GM12878 (cell line): ENCODE measurements at regions not wholly inside any gene's neighbourhood (a gene's known extent, or its start where the extent isn't known, plus 50 kb on each side); places are given as distances from the start of the nearest gene placed in this dataset.

Source experiments
- ATAC-seq: fragments of 200-7000 bp; cut with Tn5 transposase; 3 replicates; pipeline ENCODE4 v1.9.1; 2020; ENCODE audit warnings: mild to moderate bottlenecking, moderate library complexity
- BruUV-seq: library from RNA; stranded (reverse); fragments of 400-500 nt; replicated peaks from 2 replicates; lab custom pipeline; 2021; lab: Mats Ljungman, UMichigan
- CTCF ChIA-PET: fragments of 300-600 bp; sonication (Branson Sonifier 250); formaldehyde crosslinking; extraction: SDS; loops from one replicate; lab custom pipeline; 2021; ENCODE audit warnings: inconsistent platforms; lab: Yijun Ruan, JAX
- POLR2A ChIA-PET: fragments of 350-600 bp; formaldehyde crosslinking; extraction: SDS; loops from one replicate; lab custom pipeline; 2021; ENCODE audit warnings: inconsistent platforms; lab: Charles Lee
- RAD21 ChIA-PET: fragments of 300-600 bp; sonication (Branson Sonifier 250); formaldehyde crosslinking; loops from one replicate; lab custom pipeline; 2023; ENCODE audit warnings: antibody characterized with exemption; ENCODE audit not compliant: unreplicated experiment; lab: Charles Lee
- SMC1A ChIA-PET: fragments of 300-600 bp; sonication (Branson Sonifier 250); formaldehyde crosslinking; loops from one replicate; lab custom pipeline; 2023; ENCODE audit not compliant: unreplicated experiment, uncharacterized antibody; lab: Charles Lee
- DNase-seq: peaks from one replicate; pipeline ENCODE4 v3.0.0-alpha.2; 2011; ENCODE audit warnings: low read depth, low spot score
- FAIRE-seq: peaks from 3 replicates; lab custom pipeline; 2011; peaks lifted over from hg19 to GRCh38; lab: Jason Lieb, UNC
- H2AFZ ChIP-seq: 2 replicates; pipeline ENCODE4 v1.6.0; 2011; ENCODE audit warnings: low read depth, low read length, control low read depth; ENCODE audit not compliant: control insufficient read depth
- H3K27ac ChIP-seq: 2 replicates; pipeline ENCODE4 v1.5.1; 2011; ENCODE audit warnings: control low read depth; ENCODE audit not compliant: control insufficient read depth, insufficient read depth
- H3K27me3 ChIP-seq, 2 experiments: replicated peaks in 1 of 2; 2 replicates each; pipeline versions ENCODE4 v1.6.0 to v1.6.1; 2011; ENCODE audit warnings: low read length in 1 of 2; ENCODE audit not compliant: control insufficient read depth in 2 of 2, insufficient read depth in 2 of 2
- H3K36me3 ChIP-seq, 2 experiments: 2 replicates each; pipeline ENCODE4 v1.5.1; 2011; ENCODE audit warnings: low read length in 1 of 2; ENCODE audit not compliant: control insufficient read depth in 2 of 2, insufficient read depth in 2 of 2
- H3K4me1 ChIP-seq: 2 replicates; pipeline ENCODE4 v1.6.1; 2011; ENCODE audit warnings: mild to moderate bottlenecking, low read length, moderate library complexity, mixed read lengths; ENCODE audit not compliant: control insufficient read depth, insufficient read depth
- H3K4me2 ChIP-seq: 2 replicates; pipeline ENCODE4 v1.6.0; 2011; ENCODE audit warnings: control low read depth; ENCODE audit not compliant: control insufficient read depth, insufficient read depth
- H3K4me3 ChIP-seq: fragments of 200-600 bp; sonication (generic); 2 replicates; pipeline ENCODE4 v1.5.1; 2016
- H3K79me2 ChIP-seq: 2 replicates; pipeline ENCODE4 v1.6.0; 2011; ENCODE audit warnings: low read length; ENCODE audit not compliant: control insufficient read depth, insufficient read depth
- H3K9ac ChIP-seq: 2 replicates; pipeline ENCODE4 v1.8.0; 2011; ENCODE audit warnings: low read length, control low read depth, mixed read lengths; ENCODE audit not compliant: control insufficient read depth, insufficient read depth
- H3K9me3 ChIP-seq: replicated peaks from 3 replicates; pipeline ENCODE4 v1.5.1; 2011; ENCODE audit warnings: mild to moderate bottlenecking, low read length; ENCODE audit not compliant: control insufficient read depth, insufficient read depth
- H4K20me1 ChIP-seq: 2 replicates; pipeline ENCODE4 v1.6.0; 2011; ENCODE audit not compliant: control insufficient read depth, insufficient read depth
- ATF2 ChIP-seq: IDR thresholded peaks from 2 replicates; pipeline ENCODE4 v1.6.1; 2012; ENCODE audit warnings: low read length, inconsistent platforms
- CBFB ChIP-seq: IDR thresholded peaks from 2 replicates; pipeline ENCODE4 v1.6.1; 2016; ENCODE audit warnings: antibody characterized with exemption, low read depth
- FOS ChIP-seq: IDR thresholded peaks from 3 replicates; pipeline ENCODE4 v1.6.1; 2011; ENCODE audit warnings: borderline replicate concordance; ENCODE audit not compliant: insufficient read length; ENCODE audit errors: extremely low read depth
- GATAD2B ChIP-seq: fragments of 450-650 bp; conservative IDR thresholded peaks from 2 replicates; pipeline ENCODE4 v1.6.1; 2017; ENCODE audit warnings: low read depth, mild to moderate bottlenecking, moderate library complexity
- HDAC2 ChIP-seq: fragments of 200-600 bp; sonication (generic); IDR thresholded peaks from 2 replicates; pipeline ENCODE4 v1.6.1; 2017
- HDAC6 ChIP-seq: fragments of 200-600 bp; sonication (generic); IDR thresholded peaks from one replicate; pipeline ENCODE4 v1.8.0; 2017; ENCODE audit warnings: antibody characterized with exemption; ENCODE audit not compliant: unreplicated experiment
- JUND ChIP-seq: IDR thresholded peaks from 2 replicates; pipeline ENCODE4 v1.6.1; 2012; ENCODE audit warnings: low read depth, mild to moderate bottlenecking, low read length, improper control_type of control experiment, moderate library complexity
- MYC ChIP-seq: IDR thresholded peaks from 2 replicates; pipeline ENCODE4 v1.6.1; 2011; ENCODE audit warnings: mild to moderate bottlenecking, low read length, moderate library complexity, inconsistent platforms; ENCODE audit not compliant: insufficient read depth, insufficient replicate concordance, insufficient read length, severe bottlenecking
- NR2C1 ChIP-seq: fragments of 450-650 bp; IDR thresholded peaks from 2 replicates; pipeline ENCODE4 v1.6.1; 2017; ENCODE audit warnings: antibody characterized with exemption, mild to moderate bottlenecking, moderate library complexity
- RAD21 ChIP-seq: IDR thresholded peaks from 2 replicates; pipeline ENCODE4 v1.6.1; 2011; ENCODE audit warnings: mild to moderate bottlenecking, low read depth, low read length, moderate library complexity; ENCODE audit not compliant: insufficient read depth
- RB1 ChIP-seq: fragments of 450-650 bp; formaldehyde crosslinking; IDR thresholded peaks from 2 replicates; pipeline ENCODE4 v1.6.1; 2017; ENCODE audit warnings: mild to moderate bottlenecking, borderline replicate concordance
- RELB ChIP-seq: fragments of 450-650 bp; IDR thresholded peaks from 2 replicates; pipeline ENCODE4 v1.6.1; 2017; ENCODE audit warnings: low read depth, mild to moderate bottlenecking, moderate library complexity
- SP1 ChIP-seq: IDR thresholded peaks from one replicate; pipeline ENCODE4 v1.6.1; 2011; ENCODE audit warnings: low read depth, low read length
- STAT3 ChIP-seq: IDR thresholded peaks from 2 replicates; pipeline ENCODE4 v1.6.1; 2011; ENCODE audit warnings: low read depth, low read length, improper control_type of control experiment
- USF1 ChIP-seq: IDR thresholded peaks from 2 replicates; pipeline ENCODE4 v1.6.1; 2011; ENCODE audit warnings: borderline replicate concordance, low read depth, mild to moderate bottlenecking, moderate library complexity, mixed read lengths, low read length; ENCODE audit not compliant: insufficient read depth; ENCODE audit errors: extremely low read length
- YY1 ChIP-seq: IDR thresholded peaks from 2 replicates; pipeline ENCODE4 v1.6.1; 2011; ENCODE audit warnings: low read depth, mild to moderate bottlenecking, low read length
- ZZZ3 ChIP-seq: IDR thresholded peaks from 2 replicates; pipeline ENCODE4 v1.6.1; 2011; ENCODE audit warnings: low read depth; ENCODE audit not compliant: control insufficient read depth, insufficient read length
- WGBS: methylation state at CpG from one replicate; pipeline ENCODE4 v1.1.6; 2016; ENCODE audit warnings: low lambda C conversion rate; ENCODE audit not compliant: insufficient replicate concordance, insufficient coverage; ENCODE audit errors: missing lambda C conversion rate; 5-methylcytosine and 5-hydroxymethylcytosine counted together
- in situ Hi-C: fragments of 300-500 bp; cut with MboI; formaldehyde crosslinking; loops from 9 replicates; pipeline ENCODE4 v1.14.3; 2018; ENCODE audit warnings: mixed read lengths
- intact Hi-C: fragments of 100-400 bp; cut with micrococcal nuclease; formaldehyde crosslinking; loops from one replicate; pipeline ENCODE4 v1.14.2; 2022; ENCODE audit not compliant: unreplicated experiment

- H3K9ac ChIP-seq, result no peak overlapping the region
- CTCF ChIA-PET, result no interaction called here
- H3K27me3 ChIP-seq, result no peaks in the 10 kb centered on the region
- H3K4me1 ChIP-seq, result no peaks in the 10 kb centered on the region
- in situ Hi-C loops (no loop called here), intact Hi-C loops (no loop called here)
- H2AFZ ChIP-seq, result no peak overlapping the region
- TF ChIP-seq HDAC6, result no peak
- TF ChIP-seq JUND, result no peak
- TF ChIP-seq RB1, result no peak
- no peak for TF ChIP-seq ZZZ3
- no peak for TF ChIP-seq RELB
- TF ChIP-seq RAD21, result no peak
- no peak for TF ChIP-seq FOS
- FAIRE-seq (no peak), ATAC-seq (no peak), DNase-seq (no peak)
- SMC1A ChIA-PET, result no interaction called here
- H3K79me2 ChIP-seq, result no peaks in the 10 kb centered on the region
- no peak overlapping the region for H3K4me2 ChIP-seq
- no TSS peak for BruUV-seq
- RAD21 ChIA-PET, result no interaction called here
- H3K9me3 ChIP-seq, result no peaks in the 10 kb centered on the region
- H3K4me3 ChIP-seq, result no peak overlapping the region
- no peaks in the 10 kb centered on the region for H3K36me3 ChIP-seq
- H3K27ac ChIP-seq, result no peak overlapping the region
- POLR2A ChIA-PET, result no interaction called here
- no peaks in the 10 kb centered on the region for H4K20me1 ChIP-seq
These were observed 267.4 kb upstream of the GADL1 start for GRCh38 chr3:31161889-31162288.

- H3K27ac ChIP-seq, result no peak overlapping the region
- RAD21 ChIA-PET, result interaction anchor here (2.3 kb wide), 1 partner anchor 9 kb away, joined by 5 read pairs; no protein-coding TSS in a partner anchor
- intact Hi-C loops, result no loop called here
- H3K9ac ChIP-seq, result no peak overlapping the region
- no peak for FAIRE-seq
- H3K27me3 ChIP-seq, result no peaks in the 10 kb centered on the region
- no peaks in the 10 kb centered on the region for H3K79me2 ChIP-seq
- H3K9me3 ChIP-seq, result no peaks in the 10 kb centered on the region
- SMC1A ChIA-PET, result interaction anchor here (1.6 to 5.5 kb wide), 3 partner anchors 8 to 63 kb away, joined by 4 to 35 read pairs (median 8); no protein-coding TSS in a partner anchor
- no peaks in the 10 kb centered on the region for H3K4me1 ChIP-seq
- no peak overlapping the region for H3K4me3 ChIP-seq
- no peaks in the 10 kb centered on the region for H3K36me3 ChIP-seq
- DNase-seq, result no peak
- no peak overlapping the region for H3K4me2 ChIP-seq
- in situ Hi-C loops, result no loop called here
- CTCF ChIA-PET, result no interaction called here
- H4K20me1 ChIP-seq, result no peaks in the 10 kb centered on the region
- POLR2A ChIA-PET, result no interaction called here
- no peak overlapping the region for H2AFZ ChIP-seq
- 98% methylated on average over 2 of the region's 2 CpGs for WGBS
- no peak for ATAC-seq
- BruUV-seq, result no TSS peak
- TF ChIP-seq GATAD2B (no peak), HDAC2 (no peak), STAT3 (no peak), MYC (no peak), USF1 (no peak), NR2C1 (no peak), SP1 (no peak), YY1 (no peak), ATF2 (no peak), CBFB (no peak)
These were observed 269.9 kb upstream of the GADL1 start for GRCh38 chr3:31164381-31164780.
